Left colon (tissue), 2 donors: ENCODE measurements at regions not wholly inside any gene's neighbourhood (a gene's known extent, or its start where the extent isn't known, plus 50 kb on each side); places are given as distances from the start of the nearest gene placed in this dataset.

Source experiments
- ATAC-seq: fragments of 200-7000 bp; cut with Tn5 transposase; one replicate; pipeline ENCODE4 v1.9.1; 2020; ENCODE audit warnings: mild to moderate bottlenecking, moderate library complexity
- DNase-seq, 2 donors: peaks; one replicate each; pipeline ENCODE4 v3.0.0-alpha.2; 2020
- intact Hi-C, 2 donors: fragments of 100-400 bp; cut with DNase I in 1 of 2; cut with micrococcal nuclease in 1 of 2; formaldehyde crosslinking; loops; one replicate each; pipeline versions ENCODE4 v1.11.2 to v1.14.0; 2022; cut with DNase I, micrococcal nuclease
- donor health status: DM: no; HTN: no; CAD: no.
- donor health status: DM: yes; HTN: yes; CAD: no.

- ATAC-seq (no peak), DNase-seq (no peak)
- intact Hi-C loops: no loop called here
Measured at GRCh38 chr1:221337106-221337505, 404.8 kb downstream of the DUSP10 start.

- intact Hi-C loops: no loop called here
- ATAC-seq: no peak
- no peak for DNase-seq
Measured at GRCh38 chr1:221343136-221343535, 398.8 kb downstream of the DUSP10 start.

GRCh38 chr1:221343607-221344006 is 398.3 kb downstream of the DUSP10 start:
- DNase-seq (no peak), ATAC-seq (no peak)
- intact Hi-C loops: no loop called here

- DNase-seq (no peak), ATAC-seq (no peak)
- intact Hi-C loops: no loop called here
Measured at GRCh38 chr1:221344693-221345092, 397.2 kb downstream of the DUSP10 start.

- ATAC-seq: no peak
Measured at GRCh38 chr1:221347706-221348105, 394.2 kb downstream of the DUSP10 start.

GRCh38 chr1:221350091-221350490 is 391.8 kb downstream of the DUSP10 start:
- ATAC-seq (no peak), DNase-seq (no peak)
- intact Hi-C loops: no loop called here

More at GRCh38 chr1:221347706-221348105, 394.2 kb downstream of the DUSP10 start:
- no peak for DNase-seq
- intact Hi-C loops: no loop called here

GRCh38 chr1:221356693-221357092 is 385.2 kb downstream of the DUSP10 start:
- DNase-seq (no peak), ATAC-seq (no peak)
- intact Hi-C loops: no loop called here

GRCh38 chr1:221363039-221363438 is 378.9 kb downstream of the DUSP10 start:
- ATAC-seq (no peak), DNase-seq (no peak)
- intact Hi-C loops: no loop called here

- intact Hi-C loops: no loop called here
- no peak for ATAC-seq
- no peak for DNase-seq
Measured at GRCh38 chr1:221366495-221367110, 375.3 kb downstream of the DUSP10 start.

- intact Hi-C loops: no loop called here
- DNase-seq (no peak), ATAC-seq (no peak)
Measured at GRCh38 chr1:221371705-221372104, 370.2 kb downstream of the DUSP10 start.

GRCh38 chr1:221373795-221374194 is 368.1 kb downstream of the DUSP10 start:
- DNase-seq (no peak), ATAC-seq (no peak)
- intact Hi-C loops: no loop called here

GRCh38 chr1:221376286-221376685 is 365.6 kb downstream of the DUSP10 start:
- no peak for ATAC-seq
- intact Hi-C loops: no loop called here
- no peak for DNase-seq

GRCh38 chr1:221381910-221382623 is 359.8 kb downstream of the DUSP10 start:
- no peak for ATAC-seq
- intact Hi-C loops: no loop called here
- no peak for DNase-seq

- ATAC-seq (no peak), DNase-seq (no peak)
- intact Hi-C loops: no loop called here
Measured at GRCh38 chr1:221392453-221392852, 349.4 kb downstream of the DUSP10 start.

GRCh38 chr1:221394011-221394544 is 347.8 kb downstream of the DUSP10 start:
- DNase-seq (no peak), ATAC-seq (no peak)
- intact Hi-C loops: no loop called here

GRCh38 chr1:221396526-221396925 is 345.4 kb downstream of the DUSP10 start:
- ATAC-seq: no peak
- no peak for DNase-seq
- intact Hi-C loops: no loop called here

GRCh38 chr1:221397141-221397540 is 344.7 kb downstream of the DUSP10 start:
- intact Hi-C loops: no loop called here
- ATAC-seq (no peak), DNase-seq (no peak)

GRCh38 chr1:221397606-221398005 is 344.3 kb downstream of the DUSP10 start:
- intact Hi-C loops: no loop called here
- ATAC-seq (no peak), DNase-seq (no peak)

- ATAC-seq: no peak
- intact Hi-C loops: loop anchor here in 1 of 2 donors (10.0 kb wide), 1 partner anchor 120 kb away; no protein-coding TSS in a partner anchor
- DNase-seq: no peak
Measured at GRCh38 chr1:221405146-221405545, 336.7 kb downstream of the DUSP10 start.

- ATAC-seq: no peak
- intact Hi-C loops: loop anchor here in 1 of 2 donors (10.0 kb wide), 1 partner anchor 123 kb away; no protein-coding TSS in a partner anchor
- no peak for DNase-seq
Measured at GRCh38 chr1:221408117-221408803, 333.6 kb downstream of the DUSP10 start.
